ENCODE measurements at regions not wholly inside any gene's neighbourhood (a gene's known extent, or its start where the extent isn't known, plus 50 kb on each side); places are given as distances from the start of the nearest gene placed in this dataset.
"Not testable (repeated sequence)": the region's sequence is repeated elsewhere in the genome, so short reads cannot be mapped to it uniquely, and the experiment has no call there.

DNA sequence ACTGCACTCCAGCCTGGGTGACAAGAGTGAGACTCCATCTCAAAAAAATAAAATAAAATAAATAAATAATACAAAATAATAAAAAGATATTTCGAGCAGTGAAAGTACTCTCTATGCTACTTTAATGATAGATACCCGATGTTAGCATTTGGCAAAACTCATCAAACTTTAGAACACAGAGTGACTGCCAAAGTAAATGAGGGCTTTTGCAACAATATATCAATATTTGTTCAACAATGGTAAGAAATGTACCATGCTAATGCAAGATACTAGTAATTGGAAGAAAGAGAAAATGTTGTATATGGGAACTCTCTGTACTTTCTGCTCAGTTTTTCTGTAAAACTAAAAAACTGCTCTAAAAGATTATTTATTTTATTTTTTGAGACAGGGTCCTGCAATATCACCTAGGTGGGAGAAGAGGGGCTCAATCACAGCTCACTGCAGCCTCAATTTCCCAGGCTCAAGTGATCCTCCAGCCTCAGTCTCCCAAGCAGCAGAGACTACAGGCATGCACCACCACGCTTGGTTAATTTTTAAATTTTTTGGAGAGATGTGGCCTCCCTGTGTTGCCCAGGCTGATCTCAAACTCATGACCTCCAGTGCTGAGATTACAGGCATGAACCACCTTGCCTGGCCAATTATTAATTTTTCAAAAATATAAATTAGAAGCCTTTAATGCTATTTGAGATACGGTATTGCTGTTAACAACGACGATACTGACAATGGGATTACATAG, 650.5 kb upstream of the NR2F2 start:
- DNase-seq = no peak
- intact Hi-C loops (cut with DNase I) = no loop called here

DNA sequence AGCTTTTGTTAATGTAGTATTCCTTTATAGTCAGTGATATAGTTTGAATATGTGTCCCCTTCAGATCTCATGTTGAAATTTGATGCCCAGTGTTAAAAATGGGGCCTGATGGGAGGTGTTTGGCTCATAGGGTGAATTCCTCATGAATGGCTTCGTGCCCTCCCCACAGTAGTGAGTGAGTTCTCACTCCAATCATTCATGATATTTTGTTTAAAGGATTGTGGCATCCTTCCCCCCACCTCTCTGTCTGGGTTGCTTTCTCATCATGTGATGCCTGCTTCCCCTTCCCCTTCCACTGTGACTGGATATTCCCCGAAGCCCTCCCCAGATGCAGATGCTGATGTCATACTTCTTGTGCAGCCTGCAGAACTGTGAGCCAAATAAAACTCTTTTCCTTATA, 649.8 kb upstream of the NR2F2 start:
- DNase-seq = no peak
- intact Hi-C loops (cut with DNase I) = no loop called here

DNA sequence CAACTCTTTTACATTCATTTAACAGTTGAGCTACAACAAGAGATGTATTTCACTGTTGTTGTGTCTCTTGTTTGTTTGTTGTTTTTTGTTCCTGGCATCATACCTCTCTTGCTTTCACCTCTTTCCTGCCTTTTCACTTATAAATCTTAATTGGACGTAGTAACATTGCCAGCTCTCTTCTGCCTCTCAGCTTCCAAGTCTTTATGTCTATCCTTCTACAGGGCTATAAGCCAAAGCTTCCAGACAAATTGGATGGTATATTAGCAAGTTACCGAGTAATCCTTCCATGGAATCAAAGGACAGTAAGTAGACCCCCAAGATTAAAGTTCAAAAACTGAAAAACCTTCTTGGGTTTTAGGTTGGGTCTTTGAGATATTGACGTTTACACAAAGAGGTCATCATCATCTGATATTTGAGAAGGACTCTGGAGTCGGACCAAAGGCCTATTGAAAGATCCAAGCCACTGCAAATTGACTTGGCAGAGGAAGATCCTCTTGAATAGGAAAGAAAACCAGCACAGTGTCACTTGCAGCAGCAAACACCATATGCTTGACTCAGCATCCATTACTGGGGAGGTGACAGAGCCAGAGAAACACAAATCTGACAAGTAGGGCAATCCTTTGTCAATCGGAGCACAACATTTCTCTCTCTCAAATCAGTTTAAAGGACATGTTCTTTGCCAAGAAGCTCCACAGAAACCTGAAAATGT, 648.5 kb upstream of the NR2F2 start:
- intact Hi-C loops (cut with DNase I) = no loop called here

DNA sequence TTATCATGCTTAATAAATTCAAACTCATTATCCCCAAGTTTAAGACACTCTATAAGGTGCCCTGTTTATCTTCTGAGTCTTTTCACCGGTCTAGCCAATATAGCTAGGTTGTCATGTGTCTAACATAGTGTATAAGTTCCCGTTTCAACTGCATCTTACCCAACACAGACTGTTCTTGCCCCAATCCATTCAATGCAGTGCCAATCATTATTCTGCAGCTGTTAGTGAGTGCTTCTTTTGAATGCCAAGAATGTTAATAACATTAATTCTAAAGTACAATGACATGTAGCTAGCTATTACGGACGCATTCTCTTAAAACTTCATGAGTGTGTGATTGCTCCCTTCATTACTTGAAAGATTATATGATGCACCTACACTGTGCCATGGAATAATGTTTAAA, 646.4 kb upstream of the NR2F2 start:
- no peak for DNase-seq
- intact Hi-C loops (cut with DNase I) = no loop called here

More for the DNA sequence above, 648.5 kb upstream of the NR2F2 start:
- DNase-seq = no peak

DNA sequence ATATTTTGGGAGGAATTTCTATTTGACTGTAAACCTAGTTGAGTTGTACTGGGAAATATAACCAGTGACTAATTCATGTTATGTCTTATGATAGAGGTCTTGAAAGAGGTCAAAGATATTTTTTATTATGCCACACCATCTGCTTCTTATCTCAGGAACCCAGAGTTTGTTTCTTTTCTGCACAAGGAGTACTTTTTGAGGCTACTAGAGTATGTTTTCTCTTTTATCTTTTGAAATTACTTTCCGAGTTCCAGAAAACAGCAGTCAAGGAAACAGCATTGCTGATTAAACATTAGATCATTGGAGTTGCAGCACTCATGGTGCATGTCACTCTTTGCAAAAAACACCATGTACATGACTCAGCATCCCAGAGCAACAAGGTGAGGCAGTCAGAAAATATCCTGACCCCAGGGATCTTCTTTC, 645.8 kb upstream of the NR2F2 start:
- DNase-seq = no peak

DNA sequence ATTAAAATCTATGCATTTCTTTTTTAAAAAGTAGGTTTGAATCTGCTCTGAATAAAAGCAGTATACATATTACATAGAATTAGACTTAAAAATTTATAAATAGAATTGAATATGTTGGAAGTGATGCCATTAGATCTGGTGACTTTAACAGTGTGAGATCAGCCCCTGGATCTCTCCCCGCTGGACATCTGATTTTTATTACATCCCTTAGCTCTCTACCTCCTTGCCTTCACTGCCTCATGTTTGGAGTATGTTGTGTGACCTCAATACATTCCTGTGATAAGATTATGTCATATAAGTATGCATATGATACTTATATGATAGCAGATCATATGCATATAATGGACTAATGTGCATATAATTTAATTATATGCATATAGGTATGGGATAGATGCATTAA, 643.4 kb upstream of the NR2F2 start:
- intact Hi-C loops (cut with DNase I) = no loop called here
- DNase-seq = no peak

More for the DNA sequence above, 645.8 kb upstream of the NR2F2 start:
- intact Hi-C loops (cut with DNase I) = no loop called here

DNA sequence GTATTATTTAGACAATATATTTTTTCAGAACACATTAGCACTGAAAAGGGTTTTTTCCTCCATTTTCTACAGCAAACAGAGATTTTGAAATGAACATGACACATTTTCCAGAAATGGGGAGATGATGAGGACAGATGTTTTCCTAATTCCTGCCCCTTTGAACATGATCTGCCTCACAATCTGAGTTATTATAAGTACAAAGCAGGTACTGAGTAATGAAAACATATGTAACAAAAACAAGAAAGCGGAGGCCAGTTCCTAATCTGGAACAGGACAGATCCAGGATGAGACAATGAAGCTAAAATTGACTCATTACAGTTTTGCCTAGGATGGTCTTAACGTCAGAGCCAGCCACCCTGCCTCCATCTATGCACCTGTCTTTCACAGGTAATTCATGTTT, 642.8 kb upstream of the NR2F2 start:
- intact Hi-C loops (cut with DNase I) = no loop called here
- no peak for DNase-seq

DNA sequence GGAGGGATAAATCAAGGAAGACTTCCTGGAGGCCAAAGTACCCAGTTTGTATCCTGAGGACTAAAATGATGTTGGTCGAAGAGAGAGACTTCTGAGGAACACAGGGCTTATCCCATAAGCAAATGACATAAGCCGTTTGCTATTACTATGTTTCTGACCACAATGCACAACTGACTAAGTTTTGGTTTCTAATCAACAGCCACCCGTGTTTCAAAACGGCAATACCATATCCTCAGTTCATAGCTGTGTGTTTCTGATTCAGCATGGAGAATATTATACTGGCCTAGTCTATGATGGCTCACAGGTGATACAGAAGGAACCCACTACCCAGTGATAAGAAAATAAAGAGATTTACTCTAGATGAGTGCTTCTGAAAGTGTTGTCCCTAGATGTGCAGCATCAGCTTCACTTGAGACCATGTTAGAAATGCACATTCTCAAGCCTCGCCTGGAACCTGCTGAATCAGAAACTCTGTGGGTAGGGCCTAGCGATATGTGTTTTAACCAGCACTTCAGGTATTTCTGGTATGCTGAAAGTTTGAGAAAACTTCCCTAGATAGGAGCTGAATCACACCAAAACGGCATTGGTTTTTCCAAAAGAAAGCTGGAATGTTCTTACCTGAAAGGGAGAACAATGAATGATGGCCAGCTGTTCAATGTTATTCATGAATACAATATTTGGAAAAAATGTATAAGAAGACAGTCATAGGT, 639.7 kb upstream of the NR2F2 start:
- intact Hi-C loops (cut with DNase I) = no loop called here
- DNase-seq = no peak

DNA sequence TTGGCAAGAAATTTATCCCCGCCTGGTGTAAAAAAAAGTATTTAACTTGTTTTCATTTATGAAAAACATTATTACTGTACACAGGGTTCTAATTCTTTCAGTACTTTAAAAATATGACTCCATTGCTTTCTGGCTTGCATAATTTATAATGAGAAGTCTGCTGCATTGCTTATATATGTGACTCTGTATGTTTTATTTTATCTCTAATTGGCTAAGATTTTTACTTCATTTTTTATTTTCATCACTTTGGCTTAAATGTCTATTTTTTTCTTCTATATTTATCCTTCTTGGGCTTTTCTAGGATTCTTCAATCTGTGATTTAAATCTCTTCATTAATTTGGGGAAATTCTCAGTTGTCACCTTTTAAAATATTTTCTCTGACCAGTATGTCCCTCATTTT, 636.6 kb upstream of the NR2F2 start:
- intact Hi-C loops (cut with DNase I) = no loop called here
- DNase-seq = no peak

DNA sequence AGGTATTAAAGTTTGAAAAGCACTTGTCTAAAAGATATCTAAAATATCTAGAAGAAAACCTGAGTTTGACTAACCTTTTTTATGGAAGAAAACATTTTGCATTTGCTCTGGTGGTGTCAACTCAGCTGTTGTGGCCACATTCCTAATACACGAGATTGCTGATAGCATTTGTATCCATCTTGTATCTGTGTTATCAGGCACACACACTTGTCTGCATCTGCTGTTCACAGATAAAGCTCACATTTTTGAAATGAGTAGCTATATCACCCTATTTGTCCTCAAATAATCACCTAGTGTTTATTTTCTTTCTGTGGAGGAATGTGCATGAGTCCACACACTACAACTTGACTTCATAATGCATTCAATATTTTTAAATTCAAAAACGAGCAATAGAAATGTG, 632.3 kb upstream of the NR2F2 start:
- DNase-seq = no peak
- intact Hi-C loops (cut with DNase I) = no loop called here

DNA sequence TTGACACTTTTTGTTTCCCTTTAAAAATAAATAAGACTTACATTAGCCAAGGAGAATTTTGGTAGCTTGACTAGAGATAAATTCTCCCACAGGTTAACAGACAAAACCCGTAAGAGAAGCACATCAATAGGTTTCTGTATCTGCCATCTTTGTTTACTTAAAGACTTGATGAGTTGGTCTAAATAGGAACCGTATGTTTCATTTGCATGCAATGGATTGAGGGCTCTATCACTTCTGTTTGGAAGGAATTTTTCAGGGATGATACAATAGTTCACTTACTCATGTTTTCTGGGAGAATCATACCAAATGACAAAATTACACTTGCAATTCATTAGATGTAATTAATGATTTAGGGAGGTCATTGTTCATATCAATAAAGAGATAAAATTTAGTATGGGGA, 631.5 kb upstream of the NR2F2 start:
- DNase-seq = no peak
- intact Hi-C loops (cut with DNase I) = no loop called here

DNA sequence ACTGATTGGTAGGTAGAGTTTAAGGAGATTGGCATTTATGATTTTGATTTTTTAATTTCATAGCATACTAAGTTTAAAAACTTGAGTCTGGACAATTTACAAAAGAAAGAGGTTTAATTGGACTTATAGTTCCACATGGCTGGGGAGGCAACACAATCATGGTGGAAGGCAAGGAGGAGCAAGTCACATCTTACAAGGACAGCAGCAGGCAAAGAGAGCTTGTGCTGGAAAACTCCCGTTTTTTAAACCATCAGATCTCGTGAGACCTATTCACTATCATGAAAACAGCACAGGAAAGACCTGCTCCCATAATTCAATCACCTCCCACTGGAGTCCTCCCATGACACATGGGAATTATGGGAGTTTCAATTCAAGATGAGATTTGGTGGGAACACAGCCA, 630.9 kb upstream of the NR2F2 start:
- intact Hi-C loops (cut with DNase I) = no loop called here
- DNase-seq = no peak

DNA sequence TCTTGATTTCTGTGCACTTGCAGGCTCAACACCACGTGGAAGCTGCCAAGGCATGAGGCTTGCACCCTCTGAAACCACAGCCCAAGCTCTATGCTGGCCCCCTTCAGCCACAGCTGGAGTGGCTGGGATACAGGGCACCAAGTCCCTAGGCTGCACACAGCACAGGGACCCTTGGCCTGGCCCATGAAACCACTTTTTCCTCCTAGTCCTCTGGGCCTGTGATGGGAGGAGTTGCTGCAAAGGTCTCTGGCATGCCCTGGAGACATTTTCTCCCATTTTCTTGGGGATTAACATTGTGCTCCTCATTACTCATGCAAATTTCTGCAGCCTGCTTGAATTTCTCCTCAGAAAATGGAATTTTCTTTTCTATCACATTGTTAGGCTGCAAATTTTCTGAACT, 629.8 kb upstream of the NR2F2 start:
- intact Hi-C loops (cut with DNase I); DNase-seq: not testable (repeated sequence)

DNA sequence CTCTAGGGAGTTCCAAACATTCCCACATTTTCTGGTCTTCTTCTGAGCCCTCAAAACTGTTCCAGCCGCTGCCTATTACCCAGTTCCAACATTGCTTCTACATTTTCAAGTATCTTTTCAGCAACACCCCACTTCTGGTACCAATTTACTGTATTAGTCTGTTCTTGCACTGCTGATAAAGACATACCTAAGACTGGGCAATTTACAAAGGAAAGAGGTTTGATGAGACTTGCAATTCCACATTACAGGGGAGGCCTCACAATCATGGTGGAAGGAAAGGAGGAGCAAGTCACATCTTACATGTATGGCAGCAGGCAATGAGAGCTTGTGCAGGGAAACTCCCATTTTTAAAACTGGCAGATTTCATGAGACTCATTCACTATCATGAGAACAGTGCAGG, 629.1 kb upstream of the NR2F2 start:
- intact Hi-C loops (cut with DNase I) = no loop called here
- no peak for DNase-seq

DNA sequence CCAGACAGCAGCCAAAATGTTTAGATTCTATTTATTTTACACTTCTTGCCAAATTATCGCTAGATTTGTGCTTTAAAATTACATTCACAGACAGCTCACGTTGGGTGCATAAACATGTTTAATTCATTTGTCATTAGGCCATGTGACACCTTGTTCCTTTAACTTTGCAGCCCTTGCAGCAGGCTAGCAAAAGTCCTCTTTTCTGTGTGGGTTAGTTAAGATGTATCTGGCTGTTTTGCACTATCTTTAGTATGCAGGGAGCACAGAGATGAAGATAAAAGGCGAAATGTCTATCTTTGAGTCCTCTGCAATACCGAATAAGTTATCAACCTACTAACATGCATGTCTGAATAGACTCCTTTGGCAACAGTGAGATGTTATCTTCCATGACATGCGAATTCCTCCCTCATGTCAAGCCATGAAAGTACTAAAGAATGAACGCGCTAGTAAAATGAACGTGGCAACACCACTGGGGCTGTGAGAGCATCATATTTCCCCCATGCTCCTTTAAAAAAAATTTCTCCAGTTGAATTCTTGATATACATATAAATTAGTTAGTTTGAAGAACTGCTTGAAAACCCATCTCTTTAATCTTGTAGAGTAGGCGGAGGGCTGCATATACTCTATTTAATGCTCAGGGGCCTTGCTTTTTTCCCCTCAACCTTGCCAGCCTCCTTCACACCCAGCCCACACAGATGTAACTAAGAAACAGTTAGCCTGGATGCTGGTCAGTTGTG, 620.4 kb upstream of the NR2F2 start:
- DNase-seq = no peak
- intact Hi-C loops (cut with DNase I) = no loop called here

DNA sequence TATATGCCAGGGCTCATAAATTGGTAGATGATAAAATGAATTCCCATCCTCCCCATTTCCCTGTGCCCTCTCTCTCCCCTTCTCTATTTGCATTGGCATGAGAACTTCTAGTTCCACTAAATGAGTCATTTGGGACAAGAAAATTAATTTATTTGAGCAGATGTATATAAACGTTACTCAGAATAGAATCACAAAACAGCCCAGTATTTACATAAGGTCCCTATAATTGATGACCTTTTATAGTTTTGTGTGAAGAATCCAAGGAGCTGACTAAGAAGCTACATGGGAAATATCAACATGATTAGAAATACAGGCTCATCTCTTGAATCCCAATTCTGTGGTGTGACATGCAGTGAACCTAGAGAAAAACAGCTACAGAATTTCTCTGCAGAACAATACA, 617.7 kb upstream of the NR2F2 start:
- intact Hi-C loops (cut with DNase I) = no loop called here
- no peak for DNase-seq

DNA sequence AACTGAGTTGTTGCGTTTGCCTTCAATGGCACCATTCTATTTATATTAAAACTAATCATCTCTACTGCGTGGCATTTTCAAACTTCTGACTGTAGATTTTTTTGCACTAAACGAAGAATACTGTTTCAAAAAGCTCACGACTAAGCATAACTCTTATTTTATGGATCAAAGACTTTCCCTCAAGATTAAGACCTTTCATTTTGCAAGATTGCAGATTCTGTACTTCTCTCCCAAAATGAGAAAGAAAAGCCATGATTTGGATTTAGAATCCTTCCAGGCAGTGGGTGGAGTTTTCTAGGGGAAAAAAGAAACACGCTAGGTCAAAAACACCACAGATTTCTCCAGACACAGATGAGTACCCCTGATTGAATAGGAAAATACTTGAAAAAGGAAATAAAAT, 617.2 kb upstream of the NR2F2 start:
- no peak for DNase-seq
- intact Hi-C loops (cut with DNase I) = no loop called here

DNA sequence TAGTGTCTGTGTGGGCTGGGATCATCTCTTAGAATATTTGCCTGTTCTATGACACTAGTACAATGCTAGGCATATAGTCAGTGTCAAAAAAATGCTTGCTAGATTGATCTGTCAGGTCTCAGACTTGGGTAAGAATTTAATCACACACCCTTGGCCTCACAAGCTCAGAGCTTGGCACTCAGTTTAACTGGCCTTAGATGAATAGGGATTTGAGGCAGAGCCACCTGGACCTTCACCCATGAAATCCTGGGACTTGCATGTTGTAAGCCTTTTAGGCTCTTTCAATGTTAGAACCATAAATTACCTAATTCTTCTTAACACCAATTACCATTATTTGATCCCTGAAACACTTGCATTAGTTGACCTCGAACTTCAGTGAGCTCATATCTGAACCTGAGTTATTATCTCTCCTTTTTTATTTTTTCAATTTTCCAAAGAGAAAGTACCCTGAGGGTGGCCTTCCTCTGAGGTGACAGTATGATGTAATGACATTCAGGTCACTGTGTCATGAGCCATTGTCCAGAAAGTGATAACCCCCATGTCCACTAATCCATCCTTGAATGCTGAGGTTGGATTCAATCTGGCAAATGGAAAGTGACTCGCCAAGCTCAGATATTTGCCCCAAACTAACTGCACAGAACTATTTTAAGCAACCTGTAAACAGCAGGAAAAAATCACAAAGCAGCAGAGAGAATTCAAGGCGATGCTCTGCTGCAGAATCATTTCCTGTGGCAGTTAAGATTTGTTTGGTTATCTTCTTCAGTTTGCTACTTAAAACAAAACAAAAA, 615.2 kb upstream of the NR2F2 start:
- DNase-seq = no peak
- intact Hi-C loops (cut with DNase I) = no loop called here

Measured in head of caudate nucleus (tissue), 42 donors.